Stimulated activated naive CD8-positive, alpha-beta T cell treated with anti-CD3 and anti-CD28 coated beads, Interleukin-15, amount 100 ng/mL, for 72 hours (primary cell): ENCODE measurements at regions not wholly inside any gene's neighbourhood (a gene's known extent, or its start where the extent isn't known, plus 50 kb on each side); places are given as distances from the start of the nearest gene placed in this dataset.

Source experiments
- ATAC-seq: fragments of 150-1000 bp; cut with Tn5 transposase; 2 replicates; pipeline ENCODE4 v1.10.0; 2021; ENCODE audit warnings: mild to moderate bottlenecking, moderate library complexity
- DNase-seq, 2 donors: peaks; one replicate each; pipeline ENCODE4 v3.0.0; 2021 to 2022
- H3K27ac Mint-ChIP-seq, 2 donors: one replicate each; pipeline ENCODE4 v1.8.0; 2022; ENCODE audit warnings: mild to moderate bottlenecking in 2 of 2, mixed read lengths in 2 of 2, moderate library complexity in 2 of 2
- H3K27me3 Mint-ChIP-seq: one replicate; pipeline ENCODE4 v1.8.0; 2022; ENCODE audit warnings: mixed read lengths
- H3K4me1 Mint-ChIP-seq: one replicate; pipeline ENCODE4 v1.8.0; 2022; ENCODE audit warnings: mild to moderate bottlenecking, mixed read lengths
- H3K4me3 Mint-ChIP-seq, 2 donors: one replicate each; pipeline ENCODE4 v1.8.0; 2022; ENCODE audit warnings: mild to moderate bottlenecking in 2 of 2, mixed read lengths in 2 of 2, moderate library complexity in 1 of 2
- H3K9me3 Mint-ChIP-seq, 2 donors: one replicate each; pipeline ENCODE4 v1.8.0; 2022; ENCODE audit warnings: mixed read lengths in 2 of 2

DNA sequence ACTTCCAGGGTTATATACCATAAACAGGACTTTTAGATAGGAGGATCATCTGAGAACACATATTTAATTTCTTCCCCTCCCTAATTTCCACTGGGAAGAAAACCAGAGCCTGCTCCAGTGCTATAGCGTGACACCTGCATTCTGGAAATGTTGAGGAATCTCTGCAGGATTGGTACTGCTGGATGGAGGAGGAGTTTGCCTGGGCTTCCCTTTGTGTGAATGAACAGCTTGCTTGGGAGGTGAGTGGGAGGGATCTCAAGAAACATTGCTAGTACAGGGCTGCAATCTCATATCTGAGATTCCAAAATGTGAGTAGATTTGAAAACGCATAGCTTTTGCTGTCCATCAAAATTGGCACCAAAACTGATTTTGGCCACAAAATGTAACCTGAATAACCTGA, 295.9 kb upstream of the RGMA start:
- ATAC-seq (no peak), DNase-seq (no peak)
- no peak overlapping the region for H3K4me3 Mint-ChIP-seq
- H3K4me1 Mint-ChIP-seq = no peaks in the 10 kb centered on the region
- no peaks in the 10 kb centered on the region for H3K9me3 Mint-ChIP-seq
- H3K27ac Mint-ChIP-seq = no peak overlapping the region
- H3K27me3 Mint-ChIP-seq = no peaks in the 10 kb centered on the region

DNA sequence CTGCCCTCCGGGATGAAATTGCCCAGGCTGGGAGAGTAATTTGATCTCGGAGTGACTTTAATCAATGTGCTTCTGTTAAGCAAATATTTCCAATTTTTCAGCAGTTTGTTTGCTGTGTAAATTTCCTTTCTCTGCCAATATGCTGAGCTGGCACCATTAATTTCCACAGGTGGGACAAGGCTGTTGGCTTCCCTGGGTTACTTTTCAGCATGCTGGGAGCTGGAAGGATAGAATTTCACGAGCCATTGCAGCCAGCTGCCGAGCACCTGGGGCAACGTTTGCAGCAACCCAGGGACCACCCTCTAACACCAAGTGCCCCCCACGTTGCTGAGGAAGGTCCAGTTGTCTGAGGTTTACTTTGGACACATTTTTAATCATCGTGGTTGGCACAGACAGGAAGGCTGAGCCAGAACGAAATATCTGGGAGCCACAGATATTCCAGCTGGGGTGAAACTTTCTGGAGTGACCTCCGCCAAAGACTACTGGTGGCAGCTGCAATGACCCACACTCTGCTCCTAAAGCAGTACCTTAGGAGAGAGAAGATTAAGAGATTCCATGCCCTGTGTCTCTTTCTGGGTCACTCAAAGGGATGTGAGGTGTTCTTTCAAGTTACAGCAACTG, 293.3 kb upstream of the RGMA start:
- Mint-ChIP-seq H3K4me1 (no peaks in the 10 kb centered on the region), H3K27ac (no peak overlapping the region), H3K4me3 (no peak overlapping the region), H3K9me3 (no peaks in the 10 kb centered on the region), H3K27me3 (no peaks in the 10 kb centered on the region)
- DNase-seq (no peak), ATAC-seq (no peak)

DNA sequence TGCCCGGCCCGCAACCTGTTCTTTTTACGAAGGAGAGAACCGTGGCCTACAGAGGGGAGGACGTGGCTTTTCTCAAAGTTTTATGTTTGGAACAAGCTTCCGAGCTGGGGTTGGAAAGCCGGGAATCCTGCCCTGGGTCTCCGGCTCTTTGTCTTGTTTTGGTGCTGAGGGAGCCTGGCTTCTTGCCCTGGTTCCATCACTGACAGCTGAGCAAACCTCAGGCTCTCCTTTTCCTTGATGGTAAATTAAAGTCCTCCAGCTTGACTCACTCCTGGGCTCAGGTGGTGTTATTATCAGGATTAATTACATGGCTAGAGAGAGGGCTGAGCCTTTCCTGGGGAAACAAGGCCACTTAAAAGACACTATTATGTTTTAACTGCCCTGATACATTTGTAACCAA, 289.5 kb upstream of the RGMA start:
- Mint-ChIP-seq H3K4me3 (no peak overlapping the region), H3K27ac (no peak overlapping the region), H3K9me3 (no peaks in the 10 kb centered on the region), H3K4me1 (no peaks in the 10 kb centered on the region), H3K27me3 (no peaks in the 10 kb centered on the region)
- ATAC-seq (no peak), DNase-seq (no peak)

GRCh38 chr15:93372865-93373223, 283.8 kb upstream of the RGMA start:
- Mint-ChIP-seq H3K4me3 (no peak overlapping the region), H3K9me3 (no peaks in the 10 kb centered on the region), H3K4me1 (no peaks in the 10 kb centered on the region), H3K27me3 (no peaks in the 10 kb centered on the region), H3K27ac (no peak overlapping the region)
- no peak for DNase-seq
- ATAC-seq = no peak

DNA sequence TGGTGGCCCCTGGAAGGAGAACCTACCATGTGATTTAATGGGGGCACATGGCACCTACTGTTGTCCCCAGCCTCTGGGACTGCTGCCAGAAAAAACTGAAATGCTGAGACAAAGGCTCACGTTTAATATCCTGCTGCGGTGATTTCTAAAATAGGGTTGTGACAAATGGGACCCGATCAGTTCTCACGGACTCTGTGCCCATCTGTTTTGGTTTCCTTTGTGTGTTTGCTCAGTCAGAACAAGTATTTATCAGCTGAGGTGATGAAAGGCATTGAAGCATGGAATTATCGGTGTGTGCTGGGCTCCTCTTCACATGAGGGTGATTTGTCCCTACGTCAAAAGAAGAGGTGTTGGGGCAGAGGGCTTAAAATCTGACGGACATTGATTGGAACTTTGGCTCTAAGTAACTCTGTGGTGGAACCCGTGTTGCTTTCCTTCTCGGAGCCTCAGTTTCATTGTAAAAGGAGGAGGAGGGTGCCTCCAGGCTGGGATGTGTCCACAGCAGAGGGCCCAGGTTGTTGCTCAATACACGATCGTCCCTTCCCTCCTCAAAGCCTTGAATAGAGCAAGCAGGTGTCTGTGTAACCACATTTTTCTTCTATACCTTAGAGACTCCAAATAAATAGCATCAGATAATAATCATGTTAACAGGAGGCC, 283.3 kb upstream of the RGMA start:
- no peaks in the 10 kb centered on the region for H3K27me3 Mint-ChIP-seq
- H3K9me3 Mint-ChIP-seq = no peaks in the 10 kb centered on the region
- no peak overlapping the region for H3K4me3 Mint-ChIP-seq
- ATAC-seq (no peak), DNase-seq (no peak)
- no peaks in the 10 kb centered on the region for H3K4me1 Mint-ChIP-seq
- H3K27ac Mint-ChIP-seq = no peak overlapping the region

- no peak for DNase-seq
- Mint-ChIP-seq H3K4me1 (no peaks in the 10 kb centered on the region), H3K9me3 (no peaks in the 10 kb centered on the region), H3K27me3 (peaks cover 8% of the 10 kb centered on the region), H3K27ac (no peak overlapping the region), H3K4me3 (no peak overlapping the region)
- no peak for ATAC-seq
Measured at GRCh38 chr15:93366387-93367100, 277.5 kb upstream of the RGMA start.

DNA sequence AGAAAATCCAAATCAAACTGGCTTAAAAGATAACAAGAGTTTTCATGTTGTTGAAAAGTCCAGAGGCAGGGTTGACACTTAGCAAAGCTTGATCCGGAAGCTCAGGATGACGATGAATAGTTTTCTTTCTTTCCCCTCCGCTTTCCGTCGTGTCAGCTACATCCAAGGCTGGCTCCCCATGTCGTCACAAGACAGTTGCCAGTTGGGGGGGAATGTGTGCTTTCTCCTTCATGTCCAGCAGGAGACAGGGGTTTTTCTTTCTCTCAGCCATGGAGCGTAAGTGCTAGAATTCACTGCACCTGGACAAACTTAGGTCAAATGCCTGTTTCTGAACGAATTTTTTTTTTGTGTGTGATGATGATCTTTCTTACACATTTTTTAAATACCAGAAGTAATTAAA, 273.8 kb upstream of the RGMA start:
- H3K27me3 Mint-ChIP-seq = peaks cover 8% of the 10 kb centered on the region
- no peak overlapping the region for H3K4me3 Mint-ChIP-seq
- H3K27ac Mint-ChIP-seq = no peak overlapping the region
- no peak for DNase-seq
- H3K9me3 Mint-ChIP-seq = no peaks in the 10 kb centered on the region
- no peaks in the 10 kb centered on the region for H3K4me1 Mint-ChIP-seq
- ATAC-seq = no peak

GRCh38 chr15:93362203-93362602, 273.2 kb upstream of the RGMA start:
- Mint-ChIP-seq H3K9me3 (no peaks in the 10 kb centered on the region), H3K4me1 (no peaks in the 10 kb centered on the region), H3K4me3 (no peak overlapping the region), H3K27me3 (peaks cover 8% of the 10 kb centered on the region), H3K27ac (no peak overlapping the region)
- DNase-seq = no peak
- ATAC-seq = no peak

DNA sequence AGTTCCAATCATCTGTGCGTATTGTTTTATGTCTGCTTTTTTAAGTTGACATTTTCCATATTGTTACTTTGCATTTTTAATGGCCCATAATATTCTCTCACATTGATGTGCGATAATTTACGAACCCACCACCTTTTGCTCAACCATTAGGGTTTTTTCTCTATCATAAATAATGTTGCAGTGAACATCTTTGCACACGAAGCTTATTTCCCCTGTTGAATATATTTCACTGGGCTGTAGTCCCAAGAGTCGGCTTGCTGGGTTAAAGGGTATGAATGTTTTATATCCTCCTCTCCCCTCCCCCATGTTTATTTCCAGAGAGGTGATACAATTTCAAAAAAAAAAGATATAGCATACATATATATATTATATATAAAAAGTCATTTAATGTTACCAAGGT, 272.7 kb upstream of the RGMA start:
- no peak overlapping the region for H3K4me3 Mint-ChIP-seq
- ATAC-seq = no peak
- H3K4me1 Mint-ChIP-seq = no peaks in the 10 kb centered on the region
- no peak overlapping the region for H3K27ac Mint-ChIP-seq
- no peaks in the 10 kb centered on the region for H3K9me3 Mint-ChIP-seq
- no peak for DNase-seq
- H3K27me3 Mint-ChIP-seq = peaks cover 8% of the 10 kb centered on the region

- no peak for ATAC-seq
Measured at GRCh38 chr15:93360976-93361375, 272.0 kb upstream of the RGMA start.

DNA sequence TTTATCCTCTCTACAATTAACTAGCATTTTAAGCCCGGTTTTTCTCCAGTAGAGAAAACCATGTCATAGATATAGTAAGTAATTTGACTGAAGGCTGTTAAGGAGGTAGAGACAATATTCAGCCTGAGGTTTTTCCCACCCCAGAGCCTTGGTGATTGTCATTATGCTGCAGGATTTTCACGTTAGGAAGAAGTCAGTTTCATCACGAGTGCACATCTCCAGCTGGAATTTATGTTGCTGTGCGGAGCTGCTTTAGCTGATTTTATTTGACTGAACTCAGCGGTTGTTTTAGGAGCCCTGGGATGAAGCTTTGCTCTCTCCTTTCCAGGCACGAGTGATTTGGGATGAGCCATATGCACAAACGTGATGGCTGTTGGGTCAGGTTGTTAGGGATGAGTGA, 271.3 kb upstream of the RGMA start:
- no peak for ATAC-seq
- no peaks in the 10 kb centered on the region for H3K4me1 Mint-ChIP-seq
- H3K27me3 Mint-ChIP-seq = peaks cover 1% of the 10 kb centered on the region
- H3K4me3 Mint-ChIP-seq = no peak overlapping the region
- DNase-seq = no peak
- no peak overlapping the region for H3K27ac Mint-ChIP-seq
- no peaks in the 10 kb centered on the region for H3K9me3 Mint-ChIP-seq

More at GRCh38 chr15:93360976-93361375, 272.0 kb upstream of the RGMA start:
- Mint-ChIP-seq H3K4me3 (no peak overlapping the region), H3K27ac (no peak overlapping the region), H3K4me1 (no peaks in the 10 kb centered on the region), H3K27me3 (peaks cover 8% of the 10 kb centered on the region), H3K9me3 (no peaks in the 10 kb centered on the region)
- no peak for DNase-seq

DNA sequence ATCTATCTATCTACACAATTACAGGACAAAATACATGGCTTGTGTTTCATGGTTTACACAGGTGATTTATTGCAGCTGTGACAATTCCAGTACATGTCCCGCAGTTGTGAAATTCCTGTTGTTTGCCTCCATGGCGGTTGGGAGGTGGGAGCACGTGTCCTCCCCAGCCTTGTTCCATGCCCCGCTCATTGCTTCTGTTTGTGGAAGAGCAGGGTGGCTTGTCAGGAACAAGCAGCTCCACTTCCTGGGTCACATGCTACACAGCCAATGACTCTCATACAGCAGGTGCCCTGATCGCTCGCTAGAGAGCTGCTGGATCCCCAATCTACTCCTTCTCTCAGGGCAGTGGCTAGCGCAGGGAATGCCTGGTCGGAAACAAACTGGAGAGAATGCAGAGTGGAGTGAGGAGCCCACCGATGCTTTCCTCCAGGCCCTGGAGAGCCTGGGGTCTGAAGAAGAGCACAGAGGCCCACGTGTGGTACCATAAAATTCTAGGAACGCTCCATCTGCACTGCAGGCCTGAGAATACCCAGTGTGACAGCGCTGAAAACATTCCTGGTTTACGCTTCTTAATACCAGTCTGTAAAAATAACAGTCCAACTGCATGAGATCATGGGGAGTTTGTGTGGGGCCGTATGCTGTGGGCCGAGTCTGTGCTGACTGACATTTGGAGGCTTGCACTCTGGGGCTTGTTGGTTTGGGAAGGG, 270.6 kb upstream of the RGMA start:
- Mint-ChIP-seq H3K4me3 (no peak overlapping the region), H3K4me1 (no peaks in the 10 kb centered on the region), H3K27me3 (no peaks in the 10 kb centered on the region), H3K9me3 (no peaks in the 10 kb centered on the region), H3K27ac (no peak overlapping the region)
- ATAC-seq = no peak
- no peak for DNase-seq

DNA sequence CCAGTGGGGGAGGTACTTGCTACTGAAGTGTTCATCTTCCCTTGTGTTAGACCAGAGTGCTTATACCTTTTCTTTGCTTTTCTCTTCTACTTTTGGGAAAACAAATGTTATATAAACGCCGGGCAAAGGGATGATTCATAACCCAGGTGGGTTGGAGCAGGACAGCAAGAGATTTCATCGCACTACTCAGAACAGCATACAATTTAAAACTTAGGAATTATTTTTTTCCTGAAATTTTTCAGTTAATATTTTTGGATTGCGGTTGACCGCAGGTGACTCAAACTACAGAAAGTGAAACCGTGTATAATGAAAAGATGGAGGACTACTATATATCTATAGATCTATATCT, 270.0 kb upstream of the RGMA start:
- no peaks in the 10 kb centered on the region for H3K4me1 Mint-ChIP-seq

DNA sequence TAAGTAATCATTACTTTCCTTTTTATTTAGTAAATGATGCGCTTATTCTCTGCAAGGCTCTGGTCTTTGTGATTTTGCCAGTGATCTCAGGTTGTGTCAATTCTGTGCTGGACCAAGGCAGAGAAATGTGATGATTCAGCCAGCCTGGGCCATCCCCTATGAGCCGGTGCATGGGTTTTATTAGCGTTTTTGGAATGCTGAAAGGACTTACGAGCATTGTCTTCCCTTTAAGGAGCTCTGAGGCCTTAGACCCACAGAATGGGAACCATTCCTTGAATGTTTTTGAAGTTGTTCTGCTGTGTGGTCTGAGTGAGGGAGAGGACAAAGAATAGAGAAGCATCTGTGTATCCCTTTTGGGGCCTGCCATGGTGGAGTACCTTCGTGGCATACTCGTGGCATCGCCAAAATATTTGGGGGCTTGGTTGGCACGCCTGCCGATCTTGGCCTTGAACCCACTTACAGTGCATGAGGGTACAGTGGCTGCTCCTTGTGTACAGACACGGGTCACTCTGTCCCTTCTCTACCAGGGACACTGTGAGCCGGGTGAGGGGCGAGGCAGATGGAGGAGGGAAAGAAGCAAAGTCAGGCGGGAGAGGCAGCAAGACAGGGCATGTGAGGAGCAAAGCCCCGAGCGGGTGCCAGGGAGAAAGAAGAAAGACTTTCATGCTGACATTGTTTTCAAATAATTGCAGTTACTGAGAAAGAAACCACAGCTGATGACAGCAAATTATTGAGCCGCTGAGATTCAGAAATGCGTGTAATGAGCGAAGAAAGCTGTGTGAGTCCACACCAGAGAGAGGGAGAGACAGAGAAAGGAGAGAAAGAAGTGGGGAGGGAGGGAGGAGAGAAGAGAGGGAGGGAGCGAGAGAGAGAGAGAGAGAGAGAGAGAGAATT, 269.4 kb upstream of the RGMA start:
- DNase-seq = no peak

More for the DNA sequence above, 270.0 kb upstream of the RGMA start:
- DNase-seq (no peak), ATAC-seq (no peak)
- Mint-ChIP-seq H3K27ac (no peak overlapping the region), H3K27me3 (no peaks in the 10 kb centered on the region), H3K9me3 (no peaks in the 10 kb centered on the region), H3K4me3 (no peak overlapping the region)

GRCh38 chr15:93348711-93349545, 259.9 kb upstream of the RGMA start:
- Mint-ChIP-seq H3K4me1 (no peaks in the 10 kb centered on the region), H3K4me3 (no peak overlapping the region), H3K27ac (no peak overlapping the region), H3K9me3 (no peaks in the 10 kb centered on the region), H3K27me3 (peaks cover 8% of the 10 kb centered on the region)
- ATAC-seq (no peak), DNase-seq (no peak)

More for the DNA sequence above, 269.4 kb upstream of the RGMA start:
- Mint-ChIP-seq H3K27ac (no peak overlapping the region), H3K4me3 (no peak overlapping the region), H3K27me3 (no peaks in the 10 kb centered on the region), H3K4me1 (no peaks in the 10 kb centered on the region), H3K9me3 (no peaks in the 10 kb centered on the region)
- ATAC-seq = no peak
